Pancreas (tissue), 10 donors: ENCODE measurements at regions not wholly inside any gene's neighbourhood (a gene's known extent, or its start where the extent isn't known, plus 50 kb on each side); places are given as distances from the start of the nearest gene placed in this dataset.

Experiments used
- ATAC-seq, 4 donors: fragments of 200-7000 bp; cut with Tn5 transposase; one replicate each; pipeline versions ENCODE4 v1.8.0 to v1.9.1; 2020; ENCODE audit warnings: mild to moderate bottlenecking in 4 of 4, moderate library complexity in 4 of 4
- DNase-seq, 6 donors: peaks; one replicate each; pipeline ENCODE4 v3.0.0-alpha.2; 2020
- FAIRE-seq: peaks from 2 replicates; lab custom pipeline; 2012; peaks lifted over from hg19 to GRCh38; lab: Jason Lieb, UNC
- H3K27ac ChIP-seq, 4 donors: fragments of 200-600 bp; sonication (generic); 1 replicate in 3 of 4; 2 replicates in 1 of 4; pipeline versions ENCODE4 v1.5.0 to v1.8.0; 2020
- H3K27me3 ChIP-seq, 4 donors: fragments of 200-600 bp; one replicate each; pipeline ENCODE4 v1.8.0; 2021
- H3K36me3 ChIP-seq, 3 donors: fragments of 200-600 bp; sonication (generic) in 1 of 3; one replicate each; pipeline versions ENCODE4 v1.5.0 to v1.8.0; 2020 to 2021
- H3K4me1 ChIP-seq, 3 donors: fragments of 200-600 bp; one replicate each; pipeline ENCODE4 v1.8.0; 2021
- H3K4me3 ChIP-seq, 4 donors: fragments of 200-600 bp; sonication (generic) in 2 of 4; one replicate each; pipeline versions ENCODE4 v1.5.0 to v1.8.0; 2020 to 2021
- H3K9me3 ChIP-seq, 4 donors: fragments of 200-600 bp; one replicate each; pipeline ENCODE4 v1.8.0; 2021
- WGBS, 2 donors: extraction: QIAGEN DNeasy Blood & Tissue Kit; methylation state at CpG; one replicate each; pipeline ENCODE4 v1.1.7; 2013; 5-methylcytosine and 5-hydroxymethylcytosine counted together
- intact Hi-C, 3 donors: fragments of 100-400 bp; cut with DNase I; formaldehyde crosslinking; loops; one replicate each; pipeline versions ENCODE4 v1.11.1 to v1.14.2; 2022
- TF ChIP-seq, protein P1 (sequence below), 4 donors: fragments of 200-600 bp; sonication (generic) in 3 of 4; IDR thresholded peaks; one replicate each; pipeline versions ENCODE4 v1.5.0 to v1.8.0; 2021; ENCODE audit warnings: antibody characterized with exemption in 4 of 4
- donor health status: healthy with polysubstance abuse.
- donor health status: DM: no; HTN: no; CAD: no; lungs with moderate emphysema.
- donor health status: DM: no; HTN: no; CAD: no.
- donor health status: control.
- donor health status: control.
- donor health status: Bipolar disorder and iron deficiency.
- donor health status: DM: yes; HTN: yes; CAD: no.
- donor health status: DM: no; HTN: no; CAD: no.
- donor health status: DM: no; HTN: no; CAD: no.
- donor health status: DM: yes; HTN: yes; CAD: no.

DNA sequence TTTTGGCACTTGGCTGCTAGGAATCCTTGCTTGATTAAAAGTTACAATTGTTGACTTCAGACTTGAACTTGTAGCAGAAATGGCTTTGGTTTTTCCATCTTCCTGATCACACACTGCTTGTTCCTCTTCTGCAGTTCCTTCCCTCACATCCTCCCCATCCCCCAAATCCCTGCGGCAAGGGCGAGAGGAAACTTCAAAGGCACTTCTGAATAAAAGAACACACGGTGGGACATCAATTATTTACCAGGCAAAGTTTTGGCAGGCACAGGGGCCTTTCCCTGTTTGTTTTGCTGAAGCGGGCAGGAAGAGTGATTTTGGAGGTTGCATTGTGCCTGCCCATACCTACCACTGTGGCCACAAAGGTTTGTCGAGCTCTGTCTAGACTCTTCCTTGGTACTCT lies 260.9 kb downstream of the KIF4B start:
- TF ChIP-seq, protein P1, sequence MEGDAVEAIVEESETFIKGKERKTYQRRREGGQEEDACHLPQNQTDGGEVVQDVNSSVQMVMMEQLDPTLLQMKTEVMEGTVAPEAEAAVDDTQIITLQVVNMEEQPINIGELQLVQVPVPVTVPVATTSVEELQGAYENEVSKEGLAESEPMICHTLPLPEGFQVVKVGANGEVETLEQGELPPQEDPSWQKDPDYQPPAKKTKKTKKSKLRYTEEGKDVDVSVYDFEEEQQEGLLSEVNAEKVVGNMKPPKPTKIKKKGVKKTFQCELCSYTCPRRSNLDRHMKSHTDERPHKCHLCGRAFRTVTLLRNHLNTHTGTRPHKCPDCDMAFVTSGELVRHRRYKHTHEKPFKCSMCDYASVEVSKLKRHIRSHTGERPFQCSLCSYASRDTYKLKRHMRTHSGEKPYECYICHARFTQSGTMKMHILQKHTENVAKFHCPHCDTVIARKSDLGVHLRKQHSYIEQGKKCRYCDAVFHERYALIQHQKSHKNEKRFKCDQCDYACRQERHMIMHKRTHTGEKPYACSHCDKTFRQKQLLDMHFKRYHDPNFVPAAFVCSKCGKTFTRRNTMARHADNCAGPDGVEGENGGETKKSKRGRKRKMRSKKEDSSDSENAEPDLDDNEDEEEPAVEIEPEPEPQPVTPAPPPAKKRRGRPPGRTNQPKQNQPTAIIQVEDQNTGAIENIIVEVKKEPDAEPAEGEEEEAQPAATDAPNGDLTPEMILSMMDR (IDR thresholded peaks at IDR 0.05) = no peak
- ATAC-seq = no peak
- 6 to 7% methylated on average over 5 of the region's 5 CpGs for WGBS, 2 donors
- DNase-seq = no peak
- intact Hi-C loops = no loop called here
- no peak for FAIRE-seq
- Histone ChIP-seq H3K9me3 (no peaks in the 10 kb centered on the region), H3K27me3 (no peaks in the 10 kb centered on the region), H3K4me1 (no peaks in the 10 kb centered on the region), H3K4me3 (no peak overlapping the region), H3K27ac (no peak overlapping the region), H3K36me3 (no peaks in the 10 kb centered on the region)

DNA sequence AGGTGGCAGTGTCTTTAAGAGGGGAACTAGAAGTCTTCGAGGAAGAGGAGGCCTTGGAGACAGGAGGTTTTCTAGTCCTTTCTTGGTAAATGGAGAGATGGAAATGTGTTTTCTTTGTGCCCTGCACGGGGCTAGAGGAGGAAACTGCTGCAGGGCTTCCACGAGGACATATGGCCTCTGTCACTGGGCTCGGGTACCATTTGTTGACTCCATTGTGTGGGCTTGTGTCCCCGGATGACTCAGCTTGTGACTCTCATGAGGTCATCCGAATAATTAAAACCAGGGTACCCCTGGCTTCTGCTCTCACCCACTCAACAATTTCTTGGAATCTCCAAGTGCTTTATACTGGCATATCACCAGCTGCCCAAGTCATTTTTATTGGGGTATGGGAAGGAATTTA lies 261.7 kb downstream of the KIF4B start:
- Histone ChIP-seq H3K4me1 (no peaks in the 10 kb centered on the region), H3K27ac (no peak overlapping the region), H3K9me3 (no peaks in the 10 kb centered on the region), H3K27me3 (no peaks in the 10 kb centered on the region), H3K4me3 (no peak overlapping the region), H3K36me3 (no peaks in the 10 kb centered on the region)
- DNase-seq = no peak
- ATAC-seq = no peak
- intact Hi-C loops = no loop called here
- 43 to 57% methylated on average over 6 of the region's 6 CpGs for WGBS, 2 donors
- TF ChIP-seq, protein P1 (IDR thresholded peaks at IDR 0.05) = no peak
- FAIRE-seq = no peak

DNA sequence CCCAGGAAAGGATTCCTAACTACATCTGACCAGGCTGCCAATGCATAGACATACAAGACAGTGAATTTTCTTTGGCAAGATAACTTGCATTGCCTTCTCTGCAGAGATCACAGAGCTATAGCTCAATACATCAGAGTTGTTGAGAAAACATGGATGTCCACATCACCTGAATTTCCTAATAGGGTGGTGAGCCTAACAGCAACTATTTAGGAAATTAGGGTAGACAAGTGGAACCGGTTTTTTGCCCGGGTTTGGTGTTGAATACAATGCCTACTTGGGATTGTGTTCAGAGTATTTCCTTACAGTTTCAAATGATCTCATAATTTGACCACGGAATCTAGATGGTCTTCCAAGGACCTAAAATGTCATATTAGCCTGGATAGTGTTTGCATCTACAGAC lies 262.7 kb downstream of the KIF4B start:
- Histone ChIP-seq H3K27me3 (no peaks in the 10 kb centered on the region), H3K36me3 (no peaks in the 10 kb centered on the region), H3K4me1 (no peaks in the 10 kb centered on the region), H3K4me3 (no peak overlapping the region), H3K27ac (no peak overlapping the region), H3K9me3 (no peaks in the 10 kb centered on the region)
- ATAC-seq = no peak
- FAIRE-seq = no peak
- no peak for DNase-seq
- intact Hi-C loops = no loop called here
- 57 to 76% methylated on average over 3 of the region's 3 CpGs for WGBS, 2 donors
- TF ChIP-seq, protein P1 (IDR thresholded peaks at IDR 0.05) = no peak

DNA sequence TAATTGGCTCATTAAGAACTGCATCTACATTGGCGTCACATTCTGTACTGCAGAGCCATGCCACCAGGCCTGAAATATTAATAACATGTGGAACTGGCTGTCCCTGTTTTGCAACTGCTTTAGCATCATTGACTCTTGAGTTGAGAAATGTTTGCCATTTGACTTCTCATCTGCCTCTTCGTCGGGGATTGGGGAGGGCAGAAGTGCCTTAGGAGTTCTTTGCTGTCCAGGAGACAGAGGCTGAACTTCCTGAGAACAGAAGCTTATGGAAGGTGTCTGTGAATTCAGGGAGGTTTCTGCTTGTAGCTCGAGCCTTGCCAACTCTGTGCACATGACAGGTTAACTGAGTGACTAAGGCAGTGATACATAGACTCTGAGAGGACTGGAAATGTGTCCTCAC lies 265.0 kb downstream of the KIF4B start:
- 39% methylated on average over 4 of the region's 4 CpGs for whole genome bisulfite sequencing, 2 donors
- FAIRE-seq (no peak), ATAC-seq (no peak), DNase-seq (no peak)
- H3K4me1 ChIP-seq = no peaks in the 10 kb centered on the region
- no peaks in the 10 kb centered on the region for H3K27me3 ChIP-seq
- H3K27ac ChIP-seq = no peak overlapping the region
- intact Hi-C loops = no loop called here
- TF ChIP-seq, protein P1 (IDR thresholded peaks at IDR 0.05) = no peak
- H3K4me3 ChIP-seq = no peak overlapping the region
- H3K9me3 ChIP-seq = no peaks in the 10 kb centered on the region
- H3K36me3 ChIP-seq = no peaks in the 10 kb centered on the region

DNA sequence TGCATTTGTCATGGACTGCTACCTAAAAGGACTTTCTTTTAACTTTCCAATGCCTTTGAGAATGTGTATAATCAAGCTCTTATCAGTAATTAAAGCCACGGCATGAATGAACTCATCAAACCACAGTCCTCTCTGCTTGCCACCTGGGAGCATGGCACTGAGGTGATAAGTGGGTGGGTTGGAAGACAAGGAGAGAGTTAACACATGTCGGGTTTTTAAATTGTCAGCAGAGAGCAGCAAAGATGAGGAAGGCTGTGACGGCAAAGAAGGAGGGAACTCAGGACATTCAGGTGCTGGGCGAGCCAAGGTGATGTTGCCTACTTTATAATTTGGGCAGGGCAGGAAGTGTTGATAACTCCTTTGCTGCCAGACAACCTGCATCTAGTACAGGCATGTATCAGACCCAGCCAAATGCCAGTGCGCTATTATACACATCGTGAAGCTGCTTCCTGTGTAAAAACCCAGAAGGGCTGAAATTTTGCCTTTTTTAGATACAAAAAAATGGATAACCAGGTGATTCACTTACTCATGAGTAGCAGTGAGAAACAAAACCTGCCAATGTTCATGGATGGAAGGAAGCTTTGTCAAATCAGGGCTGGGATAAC lies 269.1 kb downstream of the KIF4B start:
- no peak for DNase-seq
- ATAC-seq = no peak
- intact Hi-C loops = no loop called here
- no peaks in the 10 kb centered on the region for H3K9me3 ChIP-seq
- no peaks in the 10 kb centered on the region for H3K36me3 ChIP-seq
- H3K27ac ChIP-seq = no peak overlapping the region
- no peaks in the 10 kb centered on the region for H3K4me1 ChIP-seq
- 36 to 50% methylated on average over 6 of the region's 6 CpGs for WGBS, 2 donors
- H3K27me3 ChIP-seq = no peaks in the 10 kb centered on the region
- H3K4me3 ChIP-seq = no peak overlapping the region
- TF ChIP-seq, protein P1 (IDR thresholded peaks at IDR 0.05) = no peak
- no peak for FAIRE-seq
